A673 (cell line): ENCODE measurements at regions not wholly inside any gene's neighbourhood (a gene's known extent, or its start where the extent isn't known, plus 50 kb on each side); places are given as distances from the start of the nearest gene placed in this dataset.

ENCODE experiments used
- CTCF ChIP-seq: fragments of 300-800, 200-600 bp; sonication (generic); conservative IDR thresholded peaks from 2 replicates; pipeline ENCODE4 v1.5.1; 2017; ENCODE audit warnings: low read depth, mild to moderate bottlenecking, antibody characterized with exemption, low read length, moderate library complexity, mixed read lengths
- EZH2 ChIP-seq: fragments of 200-600 bp; sonication (generic); IDR thresholded peaks from 2 replicates; pipeline ENCODE4 v1.6.1; 2017; ENCODE audit warnings: borderline replicate concordance, low read depth, mild to moderate bottlenecking, mixed read lengths, antibody characterized with exemption, low read length; ENCODE audit not compliant: poor library complexity, severe bottlenecking

- TF ChIP-seq CTCF = no peak
- TF ChIP-seq EZH2 = no peak
Measured at GRCh38 chr1:4407851-4408250, 246.6 kb upstream of the AJAP1 start.
